NB4 (cell line): ENCODE measurements at regions not wholly inside any gene's neighbourhood (a gene's known extent, or its start where the extent isn't known, plus 50 kb on each side); places are given as distances from the start of the nearest gene placed in this dataset.

Experiments used
- CTCF ChIP-seq: IDR thresholded peaks from one replicate; pipeline ENCODE4 v1.5.1; 2012; ENCODE audit warnings: low read depth, low read length
- MAX ChIP-seq: IDR thresholded peaks from 2 replicates; pipeline ENCODE4 v1.6.1; 2011; ENCODE audit warnings: low read depth, low read length
- MYC ChIP-seq: IDR thresholded peaks from 2 replicates; pipeline ENCODE4 v1.6.1; 2011; ENCODE audit warnings: low read depth, low read length
- POLR2A ChIP-seq: IDR thresholded peaks from 2 replicates; pipeline ENCODE4 v1.6.1; 2011; ENCODE audit warnings: mild to moderate bottlenecking; ENCODE audit not compliant: insufficient read length; ENCODE audit errors: extremely low read depth

- TF ChIP-seq CTCF (no peak), POLR2A (no peak), MYC (no peak), MAX (no peak)
Observed at GRCh38 chr4:123216946-123217345, 179.6 kb upstream of the SPRY1 start.
